Panc1 (cell line): ENCODE measurements at regions not wholly inside any gene's neighbourhood (a gene's known extent, or its start where the extent isn't known, plus 50 kb on each side); places are given as distances from the start of the nearest gene placed in this dataset.

Source experiments
- ATAC-seq: fragments of 200-7000 bp; cut with Tn5 transposase; 2 replicates; pipeline ENCODE4 v1.9.1; 2020; ENCODE audit warnings: mild to moderate bottlenecking, moderate library complexity
- BruUV-seq: library from RNA; stranded (reverse); fragments of 400-500 nt; replicated peaks from 2 replicates; lab custom pipeline; 2021; lab: Mats Ljungman, UMichigan
- CTCF ChIA-PET: fragments of 300-600 bp; sonication (Branson Sonifier 250); formaldehyde crosslinking; loops from one replicate; lab custom pipeline; 2022; ENCODE audit warnings: antibody characterized with exemption; lab: Charles Lee
- POLR2A ChIA-PET: fragments of 300-600 bp; sonication (Branson Sonifier 250); formaldehyde crosslinking; loops from one replicate; lab custom pipeline; 2022; ENCODE audit warnings: antibody characterized with exemption; lab: Charles Lee
- DNase-seq: peaks from one replicate; pipeline ENCODE4 v3.0.0-alpha.2; 2010; ENCODE audit warnings: low read depth, low spot score
- H3K27ac ChIP-seq: 2 replicates; pipeline ENCODE4 v1.5.1; 2011; ENCODE audit warnings: mild to moderate bottlenecking, low read length, inconsistent platforms
- H3K27me3 ChIP-seq: fragments of 200-500 bp; sonication (Bioruptor generic); 2 replicates; pipeline ENCODE4 v1.6.0; 2014; ENCODE audit warnings: low read length, inconsistent platforms; ENCODE audit not compliant: control insufficient read depth, insufficient read depth
- H3K36me3 ChIP-seq: fragments of 200-500 bp; sonication (Bioruptor generic); 2 replicates; pipeline ENCODE4 v1.5.1; 2014; ENCODE audit warnings: inconsistent platforms, mild to moderate bottlenecking, low read length, moderate library complexity; ENCODE audit not compliant: control insufficient read depth, insufficient read depth
- H3K4me1 ChIP-seq: 2 replicates; pipeline ENCODE4 v1.5.1; 2011; ENCODE audit warnings: inconsistent platforms, mild to moderate bottlenecking, low read length, moderate library complexity; ENCODE audit not compliant: control insufficient read depth, insufficient read depth
- H3K4me3 ChIP-seq, 2 experiments: 2 replicates each; pipeline ENCODE4 v1.5.1; 2011 to 2012; ENCODE audit warnings: low read depth in 2 of 2, low read length in 2 of 2, mild to moderate bottlenecking in 2 of 2, inconsistent platforms in 1 of 2, moderate library complexity in 1 of 2
- H3K9me3 ChIP-seq: fragments of 200-500 bp; sonication (Bioruptor generic); 2 replicates; pipeline ENCODE4 v1.5.1; 2014; ENCODE audit warnings: low read depth, mild to moderate bottlenecking, inconsistent platforms, low read length, moderate library complexity; ENCODE audit not compliant: control insufficient read depth, insufficient read depth
- CTCF ChIP-seq: fragments of 450-650 bp; IDR thresholded peaks from 2 replicates; pipeline ENCODE4 v1.5.1; 2017; ENCODE audit warnings: mild to moderate bottlenecking
- POLR2AphosphoS5 ChIP-seq: IDR thresholded peaks from 2 replicates; pipeline ENCODE4 v1.6.1; 2012; ENCODE audit warnings: mild to moderate bottlenecking, low read depth, low read length, moderate library complexity
- REST ChIP-seq, 2 experiments: IDR thresholded peaks; 2 replicates each; pipeline ENCODE4 v1.6.1; 2011 to 2012; ENCODE audit warnings: low read depth in 2 of 2, control low read depth in 1 of 2, low read length in 1 of 2, mild to moderate bottlenecking in 1 of 2, moderate library complexity in 1 of 2; ENCODE audit not compliant: insufficient read depth in 1 of 2
- SIN3A ChIP-seq: IDR thresholded peaks from 2 replicates; pipeline ENCODE4 v1.6.1; 2012; ENCODE audit warnings: low read depth, mild to moderate bottlenecking, low read length, moderate library complexity, borderline replicate concordance; ENCODE audit not compliant: insufficient read depth
- TCF7L2 ChIP-seq: IDR thresholded peaks from 2 replicates; pipeline ENCODE4 v1.6.1; 2011; ENCODE audit warnings: mild to moderate bottlenecking, low read depth, low read length, inconsistent platforms
- in situ Hi-C: cut with HindIII; loops from 2 replicates; pipeline ENCODE4 v1.10.0; 2016; ENCODE audit warnings: low sequenced_read_pairs, low pct_unique_long_range_greater_than_20kb
- intact Hi-C: fragments of 100-400 bp; cut with micrococcal nuclease; formaldehyde crosslinking; loops from one replicate; pipeline ENCODE4 v1.10.0; 2022; ENCODE audit not compliant: unreplicated experiment

GRCh38 chr20:1825938-1826445, 69.2 kb upstream of the SIRPA start:
- ChIA-PET POLR2A (no interaction called here), CTCF (no interaction called here)
- Histone ChIP-seq H3K9me3 (peaks cover 5% of the 10 kb centered on the region; the same call in 1 of the 2 replicates), H3K36me3 (no peaks in the 10 kb centered on the region), H3K27me3 (no peaks in the 10 kb centered on the region), H3K4me3 (no peak overlapping the region), H3K27ac (no peak overlapping the region), H3K4me1 (no peaks in the 10 kb centered on the region)
- no peak for ATAC-seq
- no peak for DNase-seq
- in situ Hi-C loops (no loop called here), intact Hi-C loops (no loop called here)
- no TSS peak for BruUV-seq
- TF ChIP-seq TCF7L2 (no peak), POLR2AphosphoS5 (no peak), SIN3A (no peak), REST (IDR thresholded peaks at IDR 0.05; ENCODE audit: insufficient read depth in 1 of 2, low read depth in 2 of 2, low read length in 1 of 2) (no peak), CTCF (no peak)

GRCh38 chr20:1825507-1825906, 69.7 kb upstream of the SIRPA start:
- no TSS peak for BruUV-seq
- intact Hi-C loops (no loop called here), in situ Hi-C loops (no loop called here)
- ATAC-seq (no peak), DNase-seq (no peak)
- Histone ChIP-seq H3K9me3 (peaks cover 5% of the 10 kb centered on the region; the same call in 1 of the 2 replicates), H3K27me3 (no peaks in the 10 kb centered on the region), H3K4me1 (no peaks in the 10 kb centered on the region), H3K36me3 (no peaks in the 10 kb centered on the region), H3K27ac (no peak overlapping the region), H3K4me3 (no peak overlapping the region)
- TF ChIP-seq TCF7L2 = no peak
- TF ChIP-seq CTCF = no peak
- no peak for TF ChIP-seq REST (IDR thresholded peaks at IDR 0.05; ENCODE audit: insufficient read depth in 1 of 2, low read depth in 2 of 2, low read length in 1 of 2)
- no peak for TF ChIP-seq SIN3A
- no peak for TF ChIP-seq POLR2AphosphoS5
- CTCF ChIA-PET = no interaction called here
- POLR2A ChIA-PET = no interaction called here
